GM12878 (cell line): ENCODE measurements at regions not wholly inside any gene's neighbourhood (a gene's known extent, or its start where the extent isn't known, plus 50 kb on each side); places are given as distances from the start of the nearest gene placed in this dataset.

Experiments used
- ATF3 ChIP-seq: IDR thresholded peaks from 2 replicates; pipeline ENCODE4 v1.6.1; 2011; ENCODE audit warnings: low read depth, mild to moderate bottlenecking, low read length, moderate library complexity, borderline replicate concordance; ENCODE audit errors: extremely low read depth
- MXI1 ChIP-seq: fragments of 150-350 bp; IDR thresholded peaks from 2 replicates; pipeline ENCODE4 v1.6.1; 2011; ENCODE audit warnings: low read depth, mild to moderate bottlenecking, inconsistent platforms, low read length, improper control_type of control experiment
- SMARCA5 ChIP-seq: fragments of 450-650 bp; IDR thresholded peaks from 2 replicates; pipeline ENCODE4 v1.6.1; 2017; ENCODE audit warnings: mild to moderate bottlenecking
- SREBF2 ChIP-seq: IDR thresholded peaks from 2 replicates; pipeline ENCODE4 v1.6.1; 2012; ENCODE audit warnings: mild to moderate bottlenecking, low read length
- TCF7 ChIP-seq: IDR thresholded peaks from 2 replicates; pipeline ENCODE4 v1.6.1; 2014; ENCODE audit warnings: antibody characterized with exemption, borderline replicate concordance
- YBX1 ChIP-seq: fragments of 450-650 bp; IDR thresholded peaks from 2 replicates; pipeline ENCODE4 v1.6.1; 2016; ENCODE audit warnings: antibody characterized with exemption
- ZNF622 ChIP-seq: fragments of 450-650 bp; IDR thresholded peaks from 2 replicates; pipeline ENCODE4 v1.6.1; 2017; ENCODE audit warnings: mild to moderate bottlenecking, inconsistent platforms
- ZNF687 ChIP-seq: fragments of 450-650 bp; IDR thresholded peaks from 2 replicates; pipeline ENCODE4 v1.6.1; 2017; ENCODE audit warnings: mild to moderate bottlenecking, moderate library complexity
- TF ChIP-seq, protein P1 (sequence below), 3 experiments: IDR thresholded peaks in 2 of 3; conservative IDR thresholded peaks in 1 of 3; 2 replicates each; pipeline ENCODE4 v1.5.1; 2011; ENCODE audit warnings: low read depth in 3 of 3, low read length in 3 of 3, mild to moderate bottlenecking in 3 of 3, control low read depth in 2 of 3, moderate library complexity in 2 of 3, inconsistent platforms in 1 of 3, mixed read lengths in 1 of 3; ENCODE audit not compliant: control insufficient read depth in 2 of 3, insufficient read depth in 1 of 3; ENCODE audit errors: extremely low read depth in 1 of 3

DNA sequence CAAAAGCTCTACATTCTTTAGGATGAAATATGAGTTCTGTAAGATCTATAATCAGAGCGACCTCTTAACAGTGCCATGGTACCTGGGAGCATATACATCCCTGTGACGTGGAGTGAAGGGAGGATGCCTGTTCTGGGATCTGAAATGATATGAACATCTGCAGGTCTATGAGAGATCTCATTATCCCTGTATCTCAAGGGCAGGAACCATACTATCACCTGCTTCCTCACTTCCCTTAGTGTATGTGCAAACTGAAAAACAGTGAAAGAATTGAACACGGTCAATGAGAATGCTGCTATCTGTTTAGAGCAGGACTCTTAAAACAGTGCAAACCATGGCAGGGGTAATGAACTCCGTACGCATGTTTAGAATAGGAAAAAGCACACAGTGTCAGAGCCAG is 364.0 kb downstream of the LPIN1 start (continued):
- TF ChIP-seq ZNF622: no peak
- no peak for TF ChIP-seq ZNF687
- no peak for TF ChIP-seq YBX1
- TF ChIP-seq MXI1: no peak
- no peak for TF ChIP-seq SREBF2
- no peak for TF ChIP-seq ATF3
- TF ChIP-seq, protein P1, sequence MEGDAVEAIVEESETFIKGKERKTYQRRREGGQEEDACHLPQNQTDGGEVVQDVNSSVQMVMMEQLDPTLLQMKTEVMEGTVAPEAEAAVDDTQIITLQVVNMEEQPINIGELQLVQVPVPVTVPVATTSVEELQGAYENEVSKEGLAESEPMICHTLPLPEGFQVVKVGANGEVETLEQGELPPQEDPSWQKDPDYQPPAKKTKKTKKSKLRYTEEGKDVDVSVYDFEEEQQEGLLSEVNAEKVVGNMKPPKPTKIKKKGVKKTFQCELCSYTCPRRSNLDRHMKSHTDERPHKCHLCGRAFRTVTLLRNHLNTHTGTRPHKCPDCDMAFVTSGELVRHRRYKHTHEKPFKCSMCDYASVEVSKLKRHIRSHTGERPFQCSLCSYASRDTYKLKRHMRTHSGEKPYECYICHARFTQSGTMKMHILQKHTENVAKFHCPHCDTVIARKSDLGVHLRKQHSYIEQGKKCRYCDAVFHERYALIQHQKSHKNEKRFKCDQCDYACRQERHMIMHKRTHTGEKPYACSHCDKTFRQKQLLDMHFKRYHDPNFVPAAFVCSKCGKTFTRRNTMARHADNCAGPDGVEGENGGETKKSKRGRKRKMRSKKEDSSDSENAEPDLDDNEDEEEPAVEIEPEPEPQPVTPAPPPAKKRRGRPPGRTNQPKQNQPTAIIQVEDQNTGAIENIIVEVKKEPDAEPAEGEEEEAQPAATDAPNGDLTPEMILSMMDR (IDR thresholded peaks at IDR 0.05 in 2 of 3, conservative IDR thresholded peaks at IDR 0.05 in 1 of 3; ENCODE audit: control insufficient read depth in 2 of 3, extremely low read depth in 1 of 3, insufficient read depth in 1 of 3, low read depth in 3 of 3, low read length in 3 of 3): no peak
- no peak for TF ChIP-seq TCF7
- no peak for TF ChIP-seq SMARCA5
